ENCODE measurements at regions not wholly inside any gene's neighbourhood (a gene's known extent, or its start where the extent isn't known, plus 50 kb on each side); places are given as distances from the start of the nearest gene placed in this dataset.

GRCh38 chr5:175388531-175388930, 55.5 kb downstream of the DRD1 start:
- TF ChIP-seq CTCF (IDR thresholded peaks at IDR 0.05): no peak
- TF ChIP-seq POLR2A (IDR thresholded peaks at IDR 0.05): no peak
- Histone ChIP-seq H3K27me3 (no peaks in the 10 kb centered on the region), H3K4me1 (no peaks in the 10 kb centered on the region), H3K27ac (no peak overlapping the region), H3K4me3 (no peak overlapping the region), H3K9me3 (no peaks in the 10 kb centered on the region), H3K36me3 (no peaks in the 10 kb centered on the region)
- ATAC-seq (no peak), DNase-seq (no peak)
- WGBS (ENCODE audit: insufficient coverage, low coverage, low lambda C conversion rate, missing lambda C conversion rate): 6% methylated on average over 2 of the region's 5 CpGs
- intact Hi-C loops (cut with DNase I): no loop called here

GRCh38 chr5:175387144-175387543, 56.8 kb downstream of the DRD1 start:
- Histone ChIP-seq H3K4me3 (no peak overlapping the region), H3K9me3 (no peaks in the 10 kb centered on the region), H3K27me3 (no peaks in the 10 kb centered on the region), H3K36me3 (no peaks in the 10 kb centered on the region), H3K27ac (no peak overlapping the region), H3K4me1 (no peaks in the 10 kb centered on the region)
- no peak for TF ChIP-seq CTCF (IDR thresholded peaks at IDR 0.05)
- no peak for TF ChIP-seq POLR2A (IDR thresholded peaks at IDR 0.05)
- WGBS (ENCODE audit: insufficient coverage, low coverage, low lambda C conversion rate, missing lambda C conversion rate): 41% methylated on average over 2 of the region's 2 CpGs
- DNase-seq (no peak), ATAC-seq (no peak)
- intact Hi-C loops (cut with DNase I): no loop called here

GRCh38 chr5:175386526-175386925, 57.5 kb downstream of the DRD1 start:
- Histone ChIP-seq H3K36me3 (no peaks in the 10 kb centered on the region), H3K27me3 (no peaks in the 10 kb centered on the region), H3K27ac (no peak overlapping the region), H3K4me3 (no peak overlapping the region), H3K4me1 (no peaks in the 10 kb centered on the region), H3K9me3 (no peaks in the 10 kb centered on the region)
- 33% methylated on average over 2 of the region's 2 CpGs for WGBS (ENCODE audit: insufficient coverage, low coverage, low lambda C conversion rate, missing lambda C conversion rate)
- intact Hi-C loops (cut with DNase I): no loop called here
- ATAC-seq (no peak), DNase-seq (no peak)
- TF ChIP-seq CTCF (IDR thresholded peaks at IDR 0.05): no peak
- TF ChIP-seq POLR2A (IDR thresholded peaks at IDR 0.05): no peak

GRCh38 chr5:175385691-175386362, 58.2 kb downstream of the DRD1 start:
- ATAC-seq (no peak), DNase-seq (no peak)
- intact Hi-C loops (cut with DNase I): no loop called here
- no peaks in the 10 kb centered on the region for H3K4me1 ChIP-seq
- WGBS (ENCODE audit: insufficient coverage, low coverage, low lambda C conversion rate, missing lambda C conversion rate): 59% methylated on average over 9 of the region's 9 CpGs
- TF ChIP-seq CTCF (IDR thresholded peaks at IDR 0.05) (no peak), POLR2A (IDR thresholded peaks at IDR 0.05) (no peak)
- no peak overlapping the region for H3K4me3 ChIP-seq
- no peak overlapping the region for H3K27ac ChIP-seq
- no peaks in the 10 kb centered on the region for H3K9me3 ChIP-seq
- H3K36me3 ChIP-seq: no peaks in the 10 kb centered on the region
- no peaks in the 10 kb centered on the region for H3K27me3 ChIP-seq

Measured in right lobe of liver (tissue), 6 donors.